Tibial nerve (tissue), 4 donors: ENCODE measurements at regions not wholly inside any gene's neighbourhood (a gene's known extent, or its start where the extent isn't known, plus 50 kb on each side); places are given as distances from the start of the nearest gene placed in this dataset.

Experiments
- DNase-seq, 2 donors: peaks; one replicate each; pipeline ENCODE4 v3.0.0-alpha.2; 2019; ENCODE audit warnings: low spot score in 2 of 2
- H3K27ac ChIP-seq, 4 donors: fragments of 200-600 bp; sonication (generic) in 3 of 4; one replicate each; pipeline ENCODE4 v1.5.1; 2017 to 2019; ENCODE audit warnings: mild to moderate bottlenecking in 1 of 4
- H3K27me3 ChIP-seq, 2 donors: fragments of 200-600 bp; sonication (generic) in 1 of 2; one replicate each; pipeline versions ENCODE4 v1.5.1 to v1.6.0; 2017 to 2019
- H3K36me3 ChIP-seq, 3 donors: fragments of 200-600 bp; sonication (generic); one replicate each; pipeline ENCODE4 v1.5.1; 2018 to 2019
- H3K4me1 ChIP-seq, 4 donors: fragments of 200-600 bp; sonication (generic) in 3 of 4; one replicate each; pipeline ENCODE4 v1.5.1; 2017 to 2019
- H3K4me3 ChIP-seq, 4 donors: fragments of 200-600 bp; sonication (generic) in 3 of 4; one replicate each; pipeline ENCODE4 v1.5.1; 2017 to 2019; ENCODE audit warnings: mild to moderate bottlenecking in 1 of 4, moderate library complexity in 1 of 4
- H3K9me3 ChIP-seq, 4 donors: fragments of 200-600 bp; sonication (generic) in 3 of 4; one replicate each; pipeline ENCODE4 v1.5.1; 2017 to 2019
- CTCF ChIP-seq, 5 experiments: fragments of 200-600 bp in 3 of 5; fragments of 450-650 bp in 2 of 5; sonication (generic) in 3 of 5; IDR thresholded peaks; one replicate each; pipeline ENCODE4 v1.5.1; 2016 to 2019; ENCODE audit warnings: antibody characterized with exemption in 5 of 5, mild to moderate bottlenecking in 3 of 5, moderate library complexity in 2 of 5
- EP300 ChIP-seq, 2 donors: sonication (generic); formaldehyde crosslinking; IDR thresholded peaks; one replicate each; pipeline ENCODE4 v1.6.1; 2017; ENCODE audit warnings: antibody characterized with exemption in 2 of 2, mild to moderate bottlenecking in 1 of 2
- POLR2A ChIP-seq, 2 donors: fragments of 450-650 bp; IDR thresholded peaks; one replicate each; pipeline ENCODE4 v1.6.1; 2017; ENCODE audit warnings: antibody characterized with exemption in 2 of 2, mild to moderate bottlenecking in 2 of 2, moderate library complexity in 2 of 2
- WGBS, 2 donors: methylation state at CpG; one replicate each; pipeline ENCODE4 v1.1.5; 2018; 5-methylcytosine and 5-hydroxymethylcytosine counted together

GRCh38 chr5:61991866-61992265, 314.1 kb upstream of the KIF2A start:
- WGBS, 2 donors, result 31 to 41% methylated on average over 2 of the region's 2 CpGs
- no peak overlapping the region for H3K4me3 ChIP-seq
- no peak for TF ChIP-seq EP300 (IDR thresholded peaks at IDR 0.05)
- no peak for TF ChIP-seq CTCF (IDR thresholded peaks at IDR 0.05)
- TF ChIP-seq POLR2A (IDR thresholded peaks at IDR 0.05), result no peak

GRCh38 chr5:61993295-61993927, 312.6 kb upstream of the KIF2A start:
- H3K27me3 ChIP-seq, result no peaks in the 10 kb centered on the region

More at GRCh38 chr5:61991866-61992265, 314.1 kb upstream of the KIF2A start:
- H3K4me1 ChIP-seq, result peaks cover 0 to 7% (median 0%) of the 10 kb centered on the region in 4 donors
- H3K27ac ChIP-seq, result no peak overlapping the region
- H3K36me3 ChIP-seq, result no peaks in the 10 kb centered on the region
- H3K27me3 ChIP-seq, result no peaks in the 10 kb centered on the region
- H3K9me3 ChIP-seq, result peaks cover 0 to 6% (median 0%) of the 10 kb centered on the region in 4 donors
- DNase-seq, result no peak

GRCh38 chr5:61994171-61994570, 311.8 kb upstream of the KIF2A start:
- Histone ChIP-seq H3K36me3 (no peaks in the 10 kb centered on the region), H3K4me1 (peaks cover 0 to 7% (median 0%) of the 10 kb centered on the region in 4 donors), H3K4me3 (no peak overlapping the region), H3K27ac (no peak overlapping the region), H3K27me3 (no peaks in the 10 kb centered on the region), H3K9me3 (no peaks in the 10 kb centered on the region)
- TF ChIP-seq CTCF (IDR thresholded peaks at IDR 0.05) (no peak), EP300 (IDR thresholded peaks at IDR 0.05) (no peak), POLR2A (IDR thresholded peaks at IDR 0.05) (no peak)
- WGBS, 2 donors, result 21 to 40% methylated on average over 1 of the region's 1 CpG
- no peak for DNase-seq

More at GRCh38 chr5:61993295-61993927, 312.6 kb upstream of the KIF2A start:
- H3K4me1 ChIP-seq, result peaks cover 0 to 7% (median 0%) of the 10 kb centered on the region in 4 donors
- H3K9me3 ChIP-seq, result no peaks in the 10 kb centered on the region
- 55 to 67% methylated on average over 7 of the region's 7 CpGs for WGBS, 2 donors
- no peak for DNase-seq
- no peak overlapping the region for H3K27ac ChIP-seq
- no peak for TF ChIP-seq CTCF (IDR thresholded peaks at IDR 0.05)
- TF ChIP-seq EP300 (IDR thresholded peaks at IDR 0.05), result no peak
- no peak for TF ChIP-seq POLR2A (IDR thresholded peaks at IDR 0.05)
- H3K4me3 ChIP-seq, result no peak overlapping the region
- H3K36me3 ChIP-seq, result no peaks in the 10 kb centered on the region

- TF ChIP-seq POLR2A (IDR thresholded peaks at IDR 0.05), result no peak
- TF ChIP-seq CTCF (IDR thresholded peaks at IDR 0.05), result no peak
- TF ChIP-seq EP300 (IDR thresholded peaks at IDR 0.05), result no peak
- H3K27ac ChIP-seq, result no peak overlapping the region
- H3K4me3 ChIP-seq, result no peak overlapping the region
- no peak for DNase-seq
- H3K4me1 ChIP-seq, result peaks cover 0 to 7% (median 0%) of the 10 kb centered on the region in 4 donors
- H3K36me3 ChIP-seq, result no peaks in the 10 kb centered on the region
- no peaks in the 10 kb centered on the region for H3K27me3 ChIP-seq
- no peaks in the 10 kb centered on the region for H3K9me3 ChIP-seq
- 81 to 85% methylated on average over 2 of the region's 2 CpGs for WGBS, 2 donors
Observed at GRCh38 chr5:61995486-61995885, 310.5 kb upstream of the KIF2A start.

- Histone ChIP-seq H3K9me3 (no peaks in the 10 kb centered on the region), H3K4me1 (peaks cover 0 to under 1% (median 0%) of the 10 kb centered on the region in 4 donors), H3K27me3 (no peaks in the 10 kb centered on the region), H3K27ac (no peak overlapping the region), H3K4me3 (no peak overlapping the region), H3K36me3 (no peaks in the 10 kb centered on the region)
- TF ChIP-seq EP300 (IDR thresholded peaks at IDR 0.05) (no peak), CTCF (IDR thresholded peaks at IDR 0.05) (no peak), POLR2A (IDR thresholded peaks at IDR 0.05) (no peak)
- no peak for DNase-seq
Observed at GRCh38 chr5:61999371-61999770, 306.6 kb upstream of the KIF2A start.
